H9 (cell line): ENCODE measurements at regions not wholly inside any gene's neighbourhood (a gene's known extent, or its start where the extent isn't known, plus 50 kb on each side); places are given as distances from the start of the nearest gene placed in this dataset.

Source experiments
- DNase-seq: peaks from one replicate; pipeline ENCODE4 v3.0.0-alpha.2; 2017
- H2AFZ ChIP-seq: one replicate; pipeline ENCODE4 v1.6.1; 2013; ENCODE audit warnings: mild to moderate bottlenecking, low read length, control low read depth, moderate library complexity
- H2AK5ac ChIP-seq: 2 replicates; pipeline ENCODE4 v1.6.1; 2013; ENCODE audit warnings: low read length, control low read depth, mixed read lengths; ENCODE audit not compliant: insufficient read length
- H2BK120ac ChIP-seq: one replicate; pipeline ENCODE4 v1.6.1; 2013; ENCODE audit warnings: low read depth, mild to moderate bottlenecking, low read length, control low read depth, inconsistent platforms; ENCODE audit not compliant: poor library complexity, severe bottlenecking
- H2BK12ac ChIP-seq: 2 replicates; pipeline ENCODE4 v1.6.1; 2013; ENCODE audit warnings: low read length, control low read depth, mixed read lengths, low read depth; ENCODE audit not compliant: insufficient read length
- H2BK15ac ChIP-seq: 2 replicates; pipeline ENCODE4 v1.6.1; 2013; ENCODE audit warnings: low read depth, low read length, control low read depth
- H2BK20ac ChIP-seq: one replicate; pipeline ENCODE4 v1.6.1; 2013; ENCODE audit warnings: low read depth, mild to moderate bottlenecking, low read length, control low read depth, inconsistent platforms; ENCODE audit not compliant: poor library complexity, severe bottlenecking
- H2BK5ac ChIP-seq: 2 replicates; pipeline ENCODE4 v1.6.1; 2013; ENCODE audit warnings: low read length, control low read depth, mixed read lengths; ENCODE audit not compliant: insufficient read length
- H3K14ac ChIP-seq: 2 replicates; pipeline ENCODE4 v1.6.1; 2013; ENCODE audit warnings: low read length, control low read depth; ENCODE audit not compliant: insufficient read depth
- H3K18ac ChIP-seq: 2 replicates; pipeline ENCODE4 v1.6.1; 2013; ENCODE audit warnings: low read depth, mild to moderate bottlenecking, mixed read lengths, low read length, control low read depth; ENCODE audit not compliant: insufficient read length
- H3K23ac ChIP-seq: 2 replicates; pipeline ENCODE4 v1.6.1; 2013; ENCODE audit warnings: low read length, control low read depth, mixed read lengths, low read depth; ENCODE audit not compliant: insufficient read length
- H3K23me2 ChIP-seq: 2 replicates; pipeline ENCODE4 v1.6.1; 2013; ENCODE audit warnings: low read depth, mild to moderate bottlenecking, mixed read lengths, low read length, control low read depth; ENCODE audit not compliant: insufficient read length, poor library complexity, severe bottlenecking
- H3K27ac ChIP-seq: 2 replicates; pipeline ENCODE4 v1.5.1; 2013; ENCODE audit warnings: low read length, control low read depth, mixed read lengths, low read depth; ENCODE audit not compliant: insufficient read length
- H3K27me3 ChIP-seq: 2 replicates; pipeline ENCODE4 v1.6.1; 2013; ENCODE audit warnings: low read length, control low read depth, inconsistent platforms; ENCODE audit not compliant: insufficient read depth
- H3K4ac ChIP-seq: 2 replicates; pipeline ENCODE4 v1.6.1; 2013; ENCODE audit warnings: low read depth, mild to moderate bottlenecking, control low read depth, inconsistent platforms, low read length, moderate library complexity
- H3K4me1 ChIP-seq: 2 replicates; pipeline ENCODE4 v1.6.1; 2013; ENCODE audit warnings: low read length, control low read depth, inconsistent platforms; ENCODE audit not compliant: insufficient read depth
- H3K4me2 ChIP-seq: 2 replicates; pipeline ENCODE4 v1.6.1; 2013; ENCODE audit warnings: low read length, control low read depth, mixed read lengths; ENCODE audit not compliant: insufficient read length, insufficient read depth
- H3K56ac ChIP-seq: 2 replicates; pipeline ENCODE4 v1.6.1; 2013; ENCODE audit warnings: low read depth, mild to moderate bottlenecking, mixed read lengths, low read length, control low read depth; ENCODE audit not compliant: insufficient read length
- H3K79me1 ChIP-seq: 2 replicates; pipeline ENCODE4 v1.6.1; 2013; ENCODE audit warnings: low read depth, mild to moderate bottlenecking, moderate library complexity, low read length, control low read depth, inconsistent platforms; ENCODE audit not compliant: insufficient read depth, poor library complexity, severe bottlenecking
- H3K79me2 ChIP-seq: 2 replicates; pipeline ENCODE4 v1.6.1; 2013; ENCODE audit warnings: low read length, control low read depth, inconsistent platforms; ENCODE audit not compliant: insufficient read depth
- H3K9ac ChIP-seq: 2 replicates; pipeline ENCODE4 v1.6.1; 2013; ENCODE audit warnings: low read length, control low read depth, mixed read lengths; ENCODE audit not compliant: insufficient read length; ENCODE audit errors: extremely low read depth
- H3K9me3 ChIP-seq: one replicate; pipeline ENCODE4 v1.6.1; 2013; ENCODE audit warnings: low read depth, low read length, inconsistent platforms; ENCODE audit not compliant: control insufficient read depth
- H3T11ph ChIP-seq: one replicate; pipeline ENCODE4 v1.6.1; 2013; ENCODE audit warnings: mild to moderate bottlenecking, low read length, control low read depth, inconsistent platforms
- H4K20me1 ChIP-seq: one replicate; pipeline ENCODE4 v1.6.1; 2013; ENCODE audit not compliant: control insufficient read depth, insufficient read length, insufficient read depth
- H4K5ac ChIP-seq: 2 replicates; pipeline ENCODE4 v1.6.1; 2013; ENCODE audit warnings: low read depth, mild to moderate bottlenecking, mixed read lengths, low read length, control low read depth; ENCODE audit not compliant: insufficient read length
- H4K8ac ChIP-seq: replicated peaks from 2 replicates; pipeline ENCODE4 v1.6.1; 2013; ENCODE audit warnings: low read length, control low read depth, mixed read lengths, low read depth; ENCODE audit not compliant: insufficient read length
- H4K91ac ChIP-seq: 2 replicates; pipeline ENCODE4 v1.6.1; 2013; ENCODE audit warnings: low read depth, mild to moderate bottlenecking, moderate library complexity, mixed read lengths, low read length, control low read depth; ENCODE audit not compliant: insufficient read length
- H3K27ac Mint-ChIP-seq, 3 experiments: 2 replicates in 2 of 3; 3 replicates in 1 of 3; pipeline ENCODE4 v1.8.0; 2020 to 2021; ENCODE audit warnings: mixed read lengths in 3 of 3, mild to moderate bottlenecking in 1 of 3, moderate library complexity in 1 of 3
- H3K27me3 Mint-ChIP-seq: 2 replicates; pipeline ENCODE4 v1.8.0; 2021; ENCODE audit warnings: low read depth, mild to moderate bottlenecking, moderate library complexity, mixed read lengths
- H3K36me3 Mint-ChIP-seq, 3 experiments: 2 replicates in 2 of 3; 3 replicates in 1 of 3; pipeline ENCODE4 v1.8.0; 2020 to 2021; ENCODE audit warnings: low read depth in 3 of 3, mixed read lengths in 3 of 3; ENCODE audit not compliant: insufficient read depth in 1 of 3
- H3K4me1 Mint-ChIP-seq, 2 experiments: 2 replicates each; pipeline ENCODE4 v1.8.0; 2020; ENCODE audit warnings: mixed read lengths in 2 of 2
- H3K4me3 Mint-ChIP-seq, 2 experiments: 2 replicates in 1 of 2; 3 replicates in 1 of 2; pipeline ENCODE4 v1.8.0; 2020 to 2021; ENCODE audit warnings: mild to moderate bottlenecking in 2 of 2, mixed read lengths in 2 of 2, moderate library complexity in 1 of 2
- H3K9me3 Mint-ChIP-seq, 2 experiments: 2 replicates in 1 of 2; 3 replicates in 1 of 2; pipeline ENCODE4 v1.8.0; 2020; ENCODE audit warnings: mild to moderate bottlenecking in 2 of 2, mixed read lengths in 2 of 2, moderate library complexity in 1 of 2
- CTCF ChIP-seq: fragments of 200-600 bp; sonication (generic); conservative IDR thresholded peaks from 3 replicates; pipeline ENCODE4 v1.8.0; 2021; ENCODE audit warnings: antibody characterized with exemption, mild to moderate bottlenecking
- WGBS: extraction: QIAGEN DNeasy Blood & Tissue Kit; methylation state at CpG from one replicate; pipeline ENCODE4 v1.1.7; 2013; ENCODE audit warnings: missing lambda C conversion rate, low lambda C conversion rate, mixed read lengths; ENCODE audit not compliant: insufficient read length; ENCODE audit errors: extremely low coverage; 5-methylcytosine and 5-hydroxymethylcytosine counted together

DNA sequence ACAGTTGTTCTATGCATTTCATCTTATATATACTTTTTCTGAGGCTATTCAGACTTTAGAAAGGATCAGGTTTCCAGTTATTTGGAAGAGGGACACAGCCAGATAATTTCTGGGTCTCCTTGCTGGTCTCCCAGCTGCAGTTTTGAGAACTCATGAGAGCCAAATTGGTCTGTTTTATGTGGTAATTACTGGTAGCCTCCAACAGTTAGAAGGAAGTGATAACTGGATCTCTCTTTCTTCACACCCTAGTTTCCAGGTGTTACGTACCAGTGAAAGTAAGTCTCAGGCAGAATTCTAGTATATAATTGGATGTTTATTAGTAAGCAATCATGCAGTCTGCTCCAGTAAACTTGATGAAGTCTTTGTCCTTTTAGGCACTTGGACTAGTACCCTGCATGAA lies 63.2 kb upstream of the RPS23 start:
- H3K14ac ChIP-seq = no peak overlapping the region
- H4K20me1 ChIP-seq = no peaks in the 10 kb centered on the region
- no peaks in the 10 kb centered on the region for H3K79me1 ChIP-seq
- no peak overlapping the region for H2AK5ac ChIP-seq
- no peaks in the 10 kb centered on the region for H3K23me2 ChIP-seq
- no peak overlapping the region for H2AFZ ChIP-seq
- H2BK12ac ChIP-seq = no peak overlapping the region
- no peaks in the 10 kb centered on the region for H3K9me3 Mint-ChIP-seq
- no peaks in the 10 kb centered on the region for H3K36me3 Mint-ChIP-seq
- no peak overlapping the region for H2BK120ac ChIP-seq
- no peak overlapping the region for H3T11ph ChIP-seq
- H4K91ac ChIP-seq = no peak overlapping the region
- H3K27ac Mint-ChIP-seq = no peak overlapping the region
- no peak for TF ChIP-seq CTCF
- no peak overlapping the region for H3K4ac ChIP-seq
- H3K18ac ChIP-seq = no peak overlapping the region
- H4K8ac ChIP-seq = no peak overlapping the region
- no peaks in the 10 kb centered on the region for H3K9me3 ChIP-seq
- no peak overlapping the region for H3K4me2 ChIP-seq
- H2BK20ac ChIP-seq = no peak overlapping the region
- H3K27me3 Mint-ChIP-seq = no peaks in the 10 kb centered on the region
- no peaks in the 10 kb centered on the region for H3K4me1 ChIP-seq
- H3K4me3 Mint-ChIP-seq = no peak overlapping the region
- H2BK15ac ChIP-seq = no peak overlapping the region
- H3K27ac ChIP-seq = no peak overlapping the region
- no peak overlapping the region for H3K9ac ChIP-seq
- no peak overlapping the region for H3K23ac ChIP-seq
- no peaks in the 10 kb centered on the region for H3K4me1 Mint-ChIP-seq
- H3K79me2 ChIP-seq = no peaks in the 10 kb centered on the region
- H2BK5ac ChIP-seq = no peak overlapping the region
- no peak overlapping the region for H4K5ac ChIP-seq
- H3K56ac ChIP-seq = no peak overlapping the region
- no peak for DNase-seq
- H3K27me3 ChIP-seq = no peaks in the 10 kb centered on the region
- WGBS = no CpG with 5 or more reads among the region's 1 CpG
